Epithelial cell of esophagus (primary cell): ENCODE measurements at regions not wholly inside any gene's neighbourhood (a gene's known extent, or its start where the extent isn't known, plus 50 kb on each side); places are given as distances from the start of the nearest gene placed in this dataset.
A peak's percentile ranks its signal among the peaks of the same experiment; 100 is the strongest.

Experiments
- DNase-seq: peaks from one replicate; pipeline ENCODE4 v3.0.0; 2010; ENCODE audit warnings: low read depth
- H3K4me3 ChIP-seq: 2 replicates; pipeline ENCODE4 v1.5.1; 2011; ENCODE audit warnings: mild to moderate bottlenecking, low read length, control low read depth
- CTCF ChIP-seq: IDR thresholded peaks from 2 replicates; pipeline ENCODE4 v1.5.1; 2011; ENCODE audit warnings: low read depth, mild to moderate bottlenecking, low read length, control low read depth, inconsistent platforms; ENCODE audit not compliant: insufficient read depth; ENCODE audit errors: missing control alignments

- no peak overlapping the region for H3K4me3 ChIP-seq
- no peak for TF ChIP-seq CTCF
These were observed 168.2 kb downstream of the SOX2 start for GRCh38 chr3:181879926-181880325.

GRCh38 chr3:181880331-181880730 is 168.6 kb downstream of the SOX2 start:
- DNase-seq = no peak
- no peak overlapping the region for H3K4me3 ChIP-seq
- no peak for TF ChIP-seq CTCF

More at GRCh38 chr3:181879926-181880325, 168.2 kb downstream of the SOX2 start:
- peak; percentile 30 for DNase-seq

GRCh38 chr3:181881749-181882148 is 170.0 kb downstream of the SOX2 start:
- DNase-seq = no peak
- TF ChIP-seq CTCF = no peak
- no peak overlapping the region for H3K4me3 ChIP-seq

GRCh38 chr3:181885868-181886630 is 174.3 kb downstream of the SOX2 start:
- TF ChIP-seq CTCF = no peak
- H3K4me3 ChIP-seq = no peak overlapping the region
- DNase-seq = no peak

- H3K4me3 ChIP-seq = no peak overlapping the region
- no peak for TF ChIP-seq CTCF
- peak; percentile 72 for DNase-seq
These were observed 175.0 kb downstream of the SOX2 start for GRCh38 chr3:181886676-181887075.

- TF ChIP-seq CTCF = no peak
- H3K4me3 ChIP-seq = no peak overlapping the region
- no peak for DNase-seq
These were observed 176.0 kb downstream of the SOX2 start for GRCh38 chr3:181887685-181888084.

GRCh38 chr3:181888234-181888633 is 176.5 kb downstream of the SOX2 start:
- no peak overlapping the region for H3K4me3 ChIP-seq
- peak; percentile 68 for DNase-seq
- no peak for TF ChIP-seq CTCF
